PC-9 (cell line): ENCODE measurements at regions not wholly inside any gene's neighbourhood (a gene's known extent, or its start where the extent isn't known, plus 50 kb on each side); places are given as distances from the start of the nearest gene placed in this dataset.

Experiments
- CTCF ChIP-seq: fragments of 200-600 bp; sonication (generic); conservative IDR thresholded peaks from 2 replicates; pipeline ENCODE4 v1.6.1; 2017; ENCODE audit warnings: mixed run types, antibody characterized with exemption, mild to moderate bottlenecking, moderate library complexity
- EZH2 ChIP-seq: fragments of 200-600 bp; sonication (generic); IDR thresholded peaks from 2 replicates; pipeline ENCODE4 v1.8.0; 2017; ENCODE audit warnings: antibody characterized with exemption, low read depth

- TF ChIP-seq CTCF (no peak), EZH2 (no peak)
Observed at GRCh38 chr2:45267062-45267792, 258.0 kb upstream of the SIX2 start.
